Fibroblast of lung (primary cell): ENCODE measurements at regions not wholly inside any gene's neighbourhood (a gene's known extent, or its start where the extent isn't known, plus 50 kb on each side); places are given as distances from the start of the nearest gene placed in this dataset.

Experiments
- DNase-seq, 2 donors: peaks; one replicate each; pipeline versions ENCODE4 v3.0.0 to v3.0.0-alpha.2; 2010; ENCODE audit warnings: low read depth in 2 of 2
- H2AFZ ChIP-seq: 2 replicates; pipeline ENCODE4 v1.5.1; 2012; ENCODE audit warnings: low read length, control low read depth, inconsistent platforms
- H3K27ac ChIP-seq: 2 replicates; pipeline ENCODE4 v1.5.1; 2011; ENCODE audit warnings: low read length, control low read depth; ENCODE audit not compliant: insufficient read depth
- H3K27me3 ChIP-seq: 2 replicates; pipeline ENCODE4 v1.5.1; 2011; ENCODE audit warnings: mild to moderate bottlenecking, low read length; ENCODE audit not compliant: control insufficient read depth, insufficient read depth
- H3K36me3 ChIP-seq: 2 replicates; pipeline ENCODE4 v1.5.1; 2011; ENCODE audit warnings: low read length; ENCODE audit not compliant: control insufficient read depth, insufficient read depth
- H3K4me1 ChIP-seq: 2 replicates; pipeline ENCODE4 v1.5.1; 2011; ENCODE audit warnings: low read length; ENCODE audit not compliant: control insufficient read depth, insufficient read depth; ENCODE audit errors: extremely low read depth
- H3K4me2 ChIP-seq: 2 replicates; pipeline ENCODE4 v1.5.1; 2011; ENCODE audit warnings: low read length, control low read depth; ENCODE audit not compliant: insufficient read depth; ENCODE audit errors: extremely low read depth
- H3K4me3 ChIP-seq, 4 experiments: fragments of 200-600 bp in 1 of 4; sonication (generic) in 1 of 4; replicated peaks in 1 of 4; 2 replicates each; pipeline ENCODE4 v1.5.1; 2011 to 2016; ENCODE audit warnings: low read length in 4 of 4, low read depth in 3 of 4, mild to moderate bottlenecking in 3 of 4, control low read depth in 2 of 4, inconsistent platforms in 1 of 4, mixed read lengths in 1 of 4; ENCODE audit not compliant: insufficient read depth in 1 of 4; ENCODE audit errors: control extremely low read depth in 1 of 4
- H3K79me2 ChIP-seq: 2 replicates; pipeline ENCODE4 v1.5.1; 2012; ENCODE audit warnings: mild to moderate bottlenecking, low read length, inconsistent platforms; ENCODE audit not compliant: control insufficient read depth, insufficient read depth
- H3K9ac ChIP-seq: 2 replicates; pipeline ENCODE4 v1.5.1; 2011; ENCODE audit warnings: mild to moderate bottlenecking, low read length, control low read depth; ENCODE audit not compliant: insufficient read depth
- H3K9me3 ChIP-seq: 2 replicates; pipeline ENCODE4 v1.5.1; 2012; ENCODE audit warnings: low read depth, low read length; ENCODE audit not compliant: control insufficient read depth, insufficient read depth
- H4K20me1 ChIP-seq: 2 replicates; pipeline ENCODE4 v1.5.1; 2011; ENCODE audit warnings: low read length; ENCODE audit not compliant: control insufficient read depth, insufficient read depth; ENCODE audit errors: extremely low read depth
- CTCF ChIP-seq, 2 donors: IDR thresholded peaks in 1 of 2; conservative IDR thresholded peaks in 1 of 2; 1 replicate in 1 of 2; 2 replicates in 1 of 2; pipeline ENCODE4 v1.5.1; 2011 to 2012; ENCODE audit warnings: low read length in 2 of 2, control low read depth in 1 of 2, inconsistent platforms in 1 of 2, low read depth in 1 of 2, mild to moderate bottlenecking in 1 of 2
- EZH2 ChIP-seq: IDR thresholded peaks from 2 replicates; pipeline ENCODE4 v1.5.1; 2012; ENCODE audit warnings: low read length, control low read depth, mild to moderate bottlenecking; ENCODE audit errors: missing control alignments

DNA sequence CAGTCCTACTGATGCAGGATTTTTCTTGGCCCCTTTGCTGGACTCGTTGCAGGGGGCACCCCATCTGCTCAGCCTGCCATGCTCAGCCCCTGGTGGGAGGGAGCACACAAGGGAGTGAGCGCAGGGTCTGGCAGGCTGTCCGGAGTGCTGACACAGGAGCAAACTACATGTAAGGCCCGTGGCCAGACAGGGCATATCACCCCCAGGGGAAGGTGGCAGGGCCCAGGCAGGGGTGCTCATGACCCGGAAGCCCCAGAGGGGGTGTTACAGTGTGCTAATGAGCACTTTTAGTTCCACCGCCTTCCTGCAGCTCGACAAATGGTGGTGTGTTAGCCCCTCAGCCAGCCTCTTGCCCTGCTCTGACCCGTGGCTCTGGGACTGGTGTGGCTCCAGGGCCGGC, 645.6 kb upstream of the TMEM132C start:
- no peak overlapping the region for H3K9ac ChIP-seq
- H3K4me1 ChIP-seq = no peaks in the 10 kb centered on the region
- H4K20me1 ChIP-seq = no peaks in the 10 kb centered on the region
- DNase-seq = no peak
- no peaks in the 10 kb centered on the region for H3K9me3 ChIP-seq
- H3K36me3 ChIP-seq = no peaks in the 10 kb centered on the region
- H2AFZ ChIP-seq = no peak overlapping the region
- H3K79me2 ChIP-seq = no peaks in the 10 kb centered on the region
- no peak overlapping the region for H3K4me3 ChIP-seq
- H3K4me2 ChIP-seq = no peak overlapping the region
- H3K27ac ChIP-seq = no peak overlapping the region
- H3K27me3 ChIP-seq = no peaks in the 10 kb centered on the region
- TF ChIP-seq CTCF (conservative IDR thresholded peaks at IDR 0.05 in 1 of 2, IDR thresholded peaks at IDR 0.05 in 1 of 2; ENCODE audit: low read depth in 1 of 2, low read length in 2 of 2) = no peak
- TF ChIP-seq EZH2 = no peak

GRCh38 chr12:127623362-127623761, 643.6 kb upstream of the TMEM132C start:
- H3K27me3 ChIP-seq = no peaks in the 10 kb centered on the region
- no peak overlapping the region for H3K4me2 ChIP-seq
- no peaks in the 10 kb centered on the region for H4K20me1 ChIP-seq
- TF ChIP-seq EZH2 (no peak), CTCF (conservative IDR thresholded peaks at IDR 0.05 in 1 of 2, IDR thresholded peaks at IDR 0.05 in 1 of 2; ENCODE audit: low read depth in 1 of 2, low read length in 2 of 2) (no peak)
- H3K27ac ChIP-seq = no peak overlapping the region
- no peak overlapping the region for H3K9ac ChIP-seq
- H3K79me2 ChIP-seq = no peaks in the 10 kb centered on the region
- no peak overlapping the region for H3K4me3 ChIP-seq
- H2AFZ ChIP-seq = no peak overlapping the region
- no peaks in the 10 kb centered on the region for H3K9me3 ChIP-seq
- no peaks in the 10 kb centered on the region for H3K4me1 ChIP-seq
- no peaks in the 10 kb centered on the region for H3K36me3 ChIP-seq
- no peak for DNase-seq

DNA sequence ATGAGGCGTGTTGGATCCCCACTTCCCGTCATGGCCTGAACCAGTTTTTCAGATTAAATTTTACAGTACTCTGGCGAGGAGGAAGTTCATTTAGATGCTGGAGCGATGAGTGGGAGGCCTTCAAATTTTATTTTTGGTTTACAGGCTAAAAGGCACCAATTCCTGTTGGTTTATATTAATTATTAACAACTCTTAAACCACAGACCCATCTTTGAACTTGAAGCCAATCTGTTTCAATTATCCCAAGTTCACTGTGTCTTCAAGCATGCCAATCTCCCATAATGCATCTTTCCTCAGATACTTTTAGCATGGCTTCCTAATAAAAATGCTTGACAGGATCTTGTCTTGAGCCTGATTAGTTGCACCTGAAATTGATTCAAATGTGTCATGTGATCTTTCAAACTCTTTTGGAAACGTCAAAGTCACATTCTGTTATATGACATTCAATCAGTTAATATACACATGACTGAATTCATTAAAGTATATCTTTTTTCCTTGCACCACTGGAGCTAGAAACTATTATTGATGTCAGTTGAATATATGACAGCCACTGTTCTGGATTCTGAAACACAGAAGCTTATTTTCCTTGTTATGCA, 641.7 kb upstream of the TMEM132C start:
- Histone ChIP-seq H3K4me2 (no peak overlapping the region), H3K4me3 (no peak overlapping the region), H3K27me3 (no peaks in the 10 kb centered on the region), H3K27ac (no peak overlapping the region), H3K79me2 (no peaks in the 10 kb centered on the region), H4K20me1 (no peaks in the 10 kb centered on the region), H3K9ac (no peak overlapping the region), H3K4me1 (no peaks in the 10 kb centered on the region), H3K9me3 (no peaks in the 10 kb centered on the region), H3K36me3 (no peaks in the 10 kb centered on the region), H2AFZ (no peak overlapping the region)
- DNase-seq = no peak
- TF ChIP-seq EZH2 = no peak
- TF ChIP-seq CTCF (conservative IDR thresholded peaks at IDR 0.05 in 1 of 2, IDR thresholded peaks at IDR 0.05 in 1 of 2; ENCODE audit: low read depth in 1 of 2, low read length in 2 of 2) = no peak
